Osteocyte (in vitro differentiated cells): ENCODE measurements at regions not wholly inside any gene's neighbourhood (a gene's known extent, or its start where the extent isn't known, plus 50 kb on each side); places are given as distances from the start of the nearest gene placed in this dataset.
A peak's percentile ranks its signal among the peaks of the same experiment; 100 is the strongest.
"Not testable (repeated sequence)": the region's sequence is repeated elsewhere in the genome, so short reads cannot be mapped to it uniquely, and the experiment has no call there.

Experiments used
- DNase-seq: peaks from one replicate; pipeline ENCODE4 v3.0.0; 2021; ENCODE audit warnings: mixed read lengths; ENCODE audit not compliant: unreplicated experiment; ENCODE audit errors: extremely low spot score
- H3K27ac Mint-ChIP-seq: one replicate; pipeline ENCODE4 v1.8.0; 2021; ENCODE audit warnings: mild to moderate bottlenecking, mixed read lengths; ENCODE audit not compliant: unreplicated experiment
- H3K27me3 Mint-ChIP-seq: one replicate; pipeline ENCODE4 v1.8.0; 2021; ENCODE audit warnings: mixed read lengths; ENCODE audit not compliant: unreplicated experiment
- H3K36me3 Mint-ChIP-seq: one replicate; pipeline ENCODE4 v1.8.0; 2021; ENCODE audit warnings: mixed read lengths; ENCODE audit not compliant: unreplicated experiment
- H3K4me1 Mint-ChIP-seq: one replicate; pipeline ENCODE4 v1.8.0; 2021; ENCODE audit warnings: mixed read lengths; ENCODE audit not compliant: unreplicated experiment
- H3K4me3 Mint-ChIP-seq: one replicate; pipeline ENCODE4 v1.8.0; 2021; ENCODE audit warnings: mild to moderate bottlenecking, moderate library complexity, mixed read lengths; ENCODE audit not compliant: unreplicated experiment
- H3K9me3 Mint-ChIP-seq: one replicate; pipeline ENCODE4 v1.8.0; 2021; ENCODE audit warnings: mixed read lengths; ENCODE audit not compliant: unreplicated experiment
- TF ChIP-seq, protein P1 (sequence below): fragments of 200-600 bp; sonication (generic); IDR thresholded peaks from 2 replicates; pipeline ENCODE4 v1.5.0; 2021; ENCODE audit warnings: antibody characterized with exemption, mild to moderate bottlenecking, moderate library complexity

DNA sequence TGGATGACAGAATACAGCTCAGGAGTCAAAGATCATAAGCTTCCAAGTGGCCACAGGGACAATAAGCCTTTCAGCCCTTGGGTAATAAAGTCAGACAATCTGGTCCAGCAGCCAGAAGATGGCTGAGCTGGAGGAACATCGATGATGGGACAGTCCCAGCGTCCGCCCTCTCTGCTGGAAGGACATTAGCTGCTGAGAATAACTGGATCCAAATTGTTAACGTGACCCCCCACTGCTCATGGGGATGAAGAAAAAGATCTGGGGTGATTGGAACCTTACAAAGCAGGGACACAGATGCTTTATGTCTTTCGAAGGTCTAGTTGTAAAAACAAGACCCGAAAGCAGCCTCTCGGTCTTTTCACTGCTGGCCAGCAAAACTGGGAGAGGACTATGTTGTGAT lies 71.0 kb downstream of the IGLL5 start:
- no peaks in the 10 kb centered on the region for H3K36me3 Mint-ChIP-seq
- no peak for DNase-seq
- TF ChIP-seq, protein P1, sequence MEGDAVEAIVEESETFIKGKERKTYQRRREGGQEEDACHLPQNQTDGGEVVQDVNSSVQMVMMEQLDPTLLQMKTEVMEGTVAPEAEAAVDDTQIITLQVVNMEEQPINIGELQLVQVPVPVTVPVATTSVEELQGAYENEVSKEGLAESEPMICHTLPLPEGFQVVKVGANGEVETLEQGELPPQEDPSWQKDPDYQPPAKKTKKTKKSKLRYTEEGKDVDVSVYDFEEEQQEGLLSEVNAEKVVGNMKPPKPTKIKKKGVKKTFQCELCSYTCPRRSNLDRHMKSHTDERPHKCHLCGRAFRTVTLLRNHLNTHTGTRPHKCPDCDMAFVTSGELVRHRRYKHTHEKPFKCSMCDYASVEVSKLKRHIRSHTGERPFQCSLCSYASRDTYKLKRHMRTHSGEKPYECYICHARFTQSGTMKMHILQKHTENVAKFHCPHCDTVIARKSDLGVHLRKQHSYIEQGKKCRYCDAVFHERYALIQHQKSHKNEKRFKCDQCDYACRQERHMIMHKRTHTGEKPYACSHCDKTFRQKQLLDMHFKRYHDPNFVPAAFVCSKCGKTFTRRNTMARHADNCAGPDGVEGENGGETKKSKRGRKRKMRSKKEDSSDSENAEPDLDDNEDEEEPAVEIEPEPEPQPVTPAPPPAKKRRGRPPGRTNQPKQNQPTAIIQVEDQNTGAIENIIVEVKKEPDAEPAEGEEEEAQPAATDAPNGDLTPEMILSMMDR, result no peak
- peaks cover 18% of the 10 kb centered on the region for H3K9me3 Mint-ChIP-seq
- H3K27ac Mint-ChIP-seq, result no peak overlapping the region
- H3K4me3 Mint-ChIP-seq, result no peak overlapping the region
- no peaks in the 10 kb centered on the region for H3K4me1 Mint-ChIP-seq
- H3K27me3 Mint-ChIP-seq, result peaks cover 21% of the 10 kb centered on the region

DNA sequence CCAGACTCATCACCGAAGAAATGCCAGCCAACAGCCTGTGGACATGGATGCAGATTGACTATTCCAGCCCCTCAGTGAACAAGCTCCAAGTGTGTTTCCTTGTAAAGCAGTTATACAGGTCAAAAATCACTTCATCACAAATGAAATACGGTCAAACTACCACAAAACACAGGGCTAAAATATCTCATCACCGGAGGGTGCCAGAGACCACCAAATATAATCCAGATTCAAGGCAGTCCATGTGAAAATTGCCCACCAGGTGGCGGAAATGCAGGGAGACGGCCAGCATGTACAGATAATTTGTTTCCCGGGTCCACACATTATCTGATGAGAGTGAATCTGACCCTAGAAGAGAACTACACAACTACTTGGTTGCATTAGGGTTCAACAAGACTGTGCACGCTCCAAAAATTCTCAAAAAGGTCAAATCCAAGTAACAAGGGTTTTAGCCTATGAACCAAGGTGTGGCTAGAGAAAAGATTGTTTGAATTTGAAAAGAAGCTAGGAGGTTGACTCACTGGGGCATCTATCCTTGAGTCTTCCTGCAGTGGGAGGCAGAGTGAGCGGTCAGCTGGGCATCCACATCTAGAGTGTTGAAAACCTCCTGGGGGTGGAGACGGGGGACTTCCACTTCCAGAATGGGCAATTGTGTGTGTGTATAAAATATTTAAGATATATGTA lies 71.7 kb downstream of the IGLL5 start:
- Mint-ChIP-seq H3K27me3 (peaks cover 21% of the 10 kb centered on the region), H3K4me1 (no peaks in the 10 kb centered on the region), H3K9me3 (peaks cover 25% of the 10 kb centered on the region), H3K27ac (no peak overlapping the region), H3K36me3 (no peaks in the 10 kb centered on the region), H3K4me3 (no peak overlapping the region)
- DNase-seq, result no peak
- TF ChIP-seq, protein P1, result peak; percentile 96

DNA sequence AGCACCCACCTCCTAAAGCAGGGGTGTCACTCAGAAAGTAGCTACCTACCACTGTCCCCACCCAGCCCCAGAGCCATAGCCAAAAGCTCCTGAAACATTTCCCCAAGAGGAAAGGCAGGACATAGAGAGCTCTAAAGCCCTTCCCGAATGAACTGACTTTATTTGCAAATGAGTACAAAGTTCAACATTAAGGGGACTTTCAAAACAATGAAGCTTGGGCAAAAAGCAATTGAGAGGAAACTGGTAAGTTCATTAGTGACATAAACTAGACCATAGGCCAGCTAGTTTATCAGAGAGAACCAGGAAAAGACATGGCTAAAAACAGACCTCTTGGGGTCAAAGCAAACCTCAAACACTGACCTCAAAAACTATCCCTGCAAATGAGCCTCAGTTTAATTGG lies 72.7 kb downstream of the IGLL5 start:
- Mint-ChIP-seq H3K4me3 (no peak overlapping the region), H3K27ac (no peak overlapping the region), H3K36me3 (no peaks in the 10 kb centered on the region), H3K4me1 (no peaks in the 10 kb centered on the region), H3K27me3 (peaks cover 23% of the 10 kb centered on the region), H3K9me3 (peaks cover 31% of the 10 kb centered on the region)
- DNase-seq, result no peak
- TF ChIP-seq, protein P1, result no peak

DNA sequence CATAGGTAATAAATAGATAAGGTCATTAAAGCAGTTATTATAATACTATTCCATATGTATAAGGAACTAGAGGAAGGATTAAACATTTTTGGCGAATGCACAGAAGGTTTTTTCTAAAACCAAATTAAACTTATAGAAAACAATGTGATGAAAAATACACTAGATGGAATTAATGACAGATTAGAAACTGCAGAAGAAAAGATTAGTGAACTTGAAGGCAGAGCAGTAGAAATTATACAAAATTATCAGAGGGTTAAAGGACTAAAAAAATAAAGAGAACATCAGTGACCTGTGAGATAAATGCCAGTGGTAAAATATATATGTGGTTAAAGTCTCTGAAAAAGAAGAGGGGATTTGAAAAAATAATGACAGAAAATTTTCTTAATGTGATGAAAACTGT lies 74.0 kb downstream of the IGLL5 start:
- peaks cover 24% of the 10 kb centered on the region for H3K27me3 Mint-ChIP-seq
- H3K27ac Mint-ChIP-seq, result no peak overlapping the region
- H3K36me3 Mint-ChIP-seq, result no peaks in the 10 kb centered on the region
- TF ChIP-seq, protein P1, result no peak
- H3K4me3 Mint-ChIP-seq, result no peak overlapping the region
- no peak for DNase-seq
- no peaks in the 10 kb centered on the region for H3K4me1 Mint-ChIP-seq
- H3K9me3 Mint-ChIP-seq, result peaks cover 31% of the 10 kb centered on the region

DNA sequence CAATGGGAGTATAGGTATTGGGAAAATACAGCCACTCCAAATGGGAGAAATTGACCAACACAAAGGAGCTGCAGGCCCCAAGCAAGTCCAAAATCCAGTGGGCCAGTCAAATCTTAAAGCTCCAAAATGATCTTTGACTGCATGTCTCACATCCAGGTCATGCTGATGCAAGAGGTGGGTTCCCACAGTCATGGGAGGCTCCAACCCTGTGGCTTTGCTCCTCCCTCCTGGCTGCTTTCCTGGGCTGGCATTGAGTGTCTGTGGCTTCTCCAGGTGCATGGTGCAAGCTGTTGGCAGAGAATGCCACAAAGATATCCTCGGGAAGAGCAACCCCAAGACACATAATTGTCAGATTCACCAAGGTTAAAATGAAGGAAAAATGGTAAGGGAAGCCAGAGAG lies 80.8 kb downstream of the IGLL5 start:
- no peaks in the 10 kb centered on the region for H3K4me1 Mint-ChIP-seq
- peaks cover 63% of the 10 kb centered on the region for H3K27me3 Mint-ChIP-seq
- H3K27ac Mint-ChIP-seq, result no peak overlapping the region
- TF ChIP-seq, protein P1, result no peak
- peaks cover 16% of the 10 kb centered on the region for H3K9me3 Mint-ChIP-seq
- DNase-seq, result no peak
- H3K36me3 Mint-ChIP-seq, result no peaks in the 10 kb centered on the region
- no peak overlapping the region for H3K4me3 Mint-ChIP-seq

DNA sequence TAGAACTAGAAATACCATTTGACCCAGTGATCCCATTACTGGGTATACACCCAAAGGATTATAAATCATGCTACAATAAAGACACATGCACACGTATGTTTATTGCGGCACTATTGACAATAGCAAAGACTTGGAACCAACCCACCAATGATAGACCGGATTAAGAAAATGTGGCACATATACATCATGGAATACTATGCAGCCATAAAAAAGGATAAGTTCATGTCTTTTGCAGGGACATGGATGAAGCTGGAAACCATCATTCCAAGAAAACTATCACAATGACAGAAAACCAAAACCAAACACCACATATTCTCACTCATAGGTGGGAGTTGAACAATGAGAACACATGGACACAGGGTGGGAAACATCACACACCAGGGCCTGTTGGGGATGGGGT lies 85.0 kb downstream of the IGLL5 start:
- H3K36me3 Mint-ChIP-seq, H3K27ac Mint-ChIP-seq, H3K9me3 Mint-ChIP-seq, H3K4me3 Mint-ChIP-seq, DNase-seq, H3K4me1 Mint-ChIP-seq: not testable (repeated sequence)
- H3K27me3 Mint-ChIP-seq, result peaks cover 46% of the 10 kb centered on the region
